ENCODE measurements at regions not wholly inside any gene's neighbourhood (a gene's known extent, or its start where the extent isn't known, plus 50 kb on each side); places are given as distances from the start of the nearest gene placed in this dataset.
A peak's percentile ranks its signal among the peaks of the same experiment; 100 is the strongest.
"Not testable (repeated sequence)": the region's sequence is repeated elsewhere in the genome, so short reads cannot be mapped to it uniquely, and the experiment has no call there.

DNA sequence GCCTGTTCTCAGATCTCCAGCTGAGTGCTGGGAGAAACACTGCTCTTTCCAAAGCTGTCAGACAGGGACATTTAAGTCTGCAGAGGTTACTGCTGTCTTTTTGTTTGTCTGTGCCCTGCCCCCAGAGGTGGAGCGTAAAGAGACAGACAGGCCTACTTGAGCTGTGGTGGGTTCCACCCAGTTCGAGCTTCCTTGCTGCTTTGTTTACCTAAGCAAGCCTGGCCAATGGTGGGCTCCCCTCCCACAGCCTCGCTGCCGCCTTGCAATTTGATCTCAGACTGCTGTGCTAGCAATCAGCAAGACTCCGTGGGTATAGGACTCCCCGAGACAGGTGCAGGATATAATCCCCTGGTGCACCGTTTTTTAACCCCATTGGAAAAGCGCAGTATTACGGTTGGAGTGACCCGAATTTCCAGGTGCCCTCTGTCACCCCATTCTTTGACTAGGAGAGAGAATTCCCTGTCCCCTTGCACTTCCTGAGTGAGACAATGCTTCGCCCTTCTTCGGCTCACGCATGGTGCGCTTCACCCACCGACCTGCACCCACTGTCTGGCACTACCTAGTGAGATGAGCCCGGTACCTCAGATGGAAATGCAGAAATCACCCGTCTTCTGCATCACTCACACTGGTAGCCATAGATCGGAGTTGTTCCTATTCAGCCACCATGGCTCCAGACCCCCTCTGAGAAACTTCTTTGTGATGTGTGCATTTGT, 650.3 kb upstream of the ALG10B start:
- no peaks in the 10 kb centered on the region for H3K4me1 Mint-ChIP-seq (ENCODE audit: low read depth, unreplicated experiment)
- intact Hi-C loops (cut with micrococcal nuclease; ENCODE audit: unreplicated experiment) = no loop called here
- H3K4me3 Mint-ChIP-seq (ENCODE audit: unreplicated experiment) = no peak overlapping the region
- TF ChIP-seq, protein P1, sequence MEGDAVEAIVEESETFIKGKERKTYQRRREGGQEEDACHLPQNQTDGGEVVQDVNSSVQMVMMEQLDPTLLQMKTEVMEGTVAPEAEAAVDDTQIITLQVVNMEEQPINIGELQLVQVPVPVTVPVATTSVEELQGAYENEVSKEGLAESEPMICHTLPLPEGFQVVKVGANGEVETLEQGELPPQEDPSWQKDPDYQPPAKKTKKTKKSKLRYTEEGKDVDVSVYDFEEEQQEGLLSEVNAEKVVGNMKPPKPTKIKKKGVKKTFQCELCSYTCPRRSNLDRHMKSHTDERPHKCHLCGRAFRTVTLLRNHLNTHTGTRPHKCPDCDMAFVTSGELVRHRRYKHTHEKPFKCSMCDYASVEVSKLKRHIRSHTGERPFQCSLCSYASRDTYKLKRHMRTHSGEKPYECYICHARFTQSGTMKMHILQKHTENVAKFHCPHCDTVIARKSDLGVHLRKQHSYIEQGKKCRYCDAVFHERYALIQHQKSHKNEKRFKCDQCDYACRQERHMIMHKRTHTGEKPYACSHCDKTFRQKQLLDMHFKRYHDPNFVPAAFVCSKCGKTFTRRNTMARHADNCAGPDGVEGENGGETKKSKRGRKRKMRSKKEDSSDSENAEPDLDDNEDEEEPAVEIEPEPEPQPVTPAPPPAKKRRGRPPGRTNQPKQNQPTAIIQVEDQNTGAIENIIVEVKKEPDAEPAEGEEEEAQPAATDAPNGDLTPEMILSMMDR (IDR thresholded peaks at IDR 0.05; ENCODE audit: insufficient read depth in 1 of 2, low read depth in 1 of 2, low read length in 1 of 2, severe bottlenecking in 1 of 2, unreplicated experiment in 1 of 2) = no peak
- ChIA-PET CTCF (no interaction called here), POLR2A (no interaction called here)
- no peaks in the 10 kb centered on the region for H3K36me3 Mint-ChIP-seq (ENCODE audit: insufficient read depth, unreplicated experiment)
- peak in 1 of 2 experiments; percentile 17 for DNase-seq
- no peaks in the 10 kb centered on the region for H3K36me3 ChIP-seq (ENCODE audit: control insufficient read depth, insufficient read depth, low read length)
- no peaks in the 10 kb centered on the region for H3K27me3 ChIP-seq (replicated peaks; ENCODE audit: control insufficient read depth, insufficient read depth, low read length)
- no peak overlapping the region for H3K4me3 ChIP-seq (ENCODE audit: low read depth, low read length)
- H3K27me3 Mint-ChIP-seq (ENCODE audit: insufficient read depth, unreplicated experiment) = no peaks in the 10 kb centered on the region
- no peaks in the 10 kb centered on the region for H3K4me1 ChIP-seq
- no peaks in the 10 kb centered on the region for H3K9me3 ChIP-seq
- no peak overlapping the region for H3K27ac Mint-ChIP-seq (ENCODE audit: unreplicated experiment)
- peaks cover 20% of the 10 kb centered on the region for H3K9me3 Mint-ChIP-seq (ENCODE audit: unreplicated experiment)
- no TSS peak for BruUV-seq (replicated peaks)

- BruUV-seq (replicated peaks); H3K27me3 ChIP-seq (replicated peaks; ENCODE audit: control insufficient read depth, insufficient read depth, low read length); intact Hi-C loops (cut with micrococcal nuclease; ENCODE audit: unreplicated experiment); H3K4me3 ChIP-seq (ENCODE audit: low read depth, low read length); H3K4me3 Mint-ChIP-seq (ENCODE audit: unreplicated experiment); POLR2A ChIA-PET; DNase-seq; H3K4me1 Mint-ChIP-seq (ENCODE audit: low read depth, unreplicated experiment); H3K4me1 ChIP-seq; H3K36me3 ChIP-seq (ENCODE audit: control insufficient read depth, insufficient read depth, low read length); H3K27ac Mint-ChIP-seq (ENCODE audit: unreplicated experiment); H3K9me3 ChIP-seq; H3K27me3 Mint-ChIP-seq (ENCODE audit: insufficient read depth, unreplicated experiment); CTCF ChIA-PET; H3K36me3 Mint-ChIP-seq (ENCODE audit: insufficient read depth, unreplicated experiment): not testable (repeated sequence)
- peaks cover 20% of the 10 kb centered on the region for H3K9me3 Mint-ChIP-seq (ENCODE audit: unreplicated experiment)
Observed at GRCh38 chr12:37668557-37668956, 648.0 kb upstream of the ALG10B start.

DNA sequence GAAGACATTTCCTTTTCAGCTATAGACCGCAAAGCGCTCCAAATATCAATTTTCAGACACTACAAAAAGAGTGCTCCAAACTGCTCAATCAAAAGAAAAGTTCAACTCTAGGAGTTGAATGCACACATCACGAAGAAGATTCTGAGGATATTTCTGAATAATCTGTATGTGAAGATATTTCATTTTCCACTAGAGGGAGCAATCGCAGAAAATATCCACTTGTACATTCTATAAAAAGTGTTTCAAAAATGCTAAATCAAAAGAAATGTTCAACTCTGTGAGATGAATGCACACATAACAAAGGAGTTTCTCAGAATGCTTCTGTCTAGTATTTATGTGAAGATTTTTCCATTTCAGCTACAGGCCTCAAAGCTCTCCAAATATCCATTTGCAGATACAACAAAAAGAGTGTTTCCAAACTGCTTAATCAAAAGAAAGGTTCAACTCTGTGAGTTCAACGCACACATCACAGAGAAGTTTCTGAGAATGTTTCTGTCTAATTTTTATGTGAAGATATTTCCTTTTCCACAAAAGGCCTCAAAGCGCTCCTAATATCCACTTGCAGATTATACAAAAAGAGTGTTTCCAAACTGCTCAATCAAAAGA, 643.8 kb upstream of the ALG10B start:
- no peaks in the 10 kb centered on the region for H3K9me3 ChIP-seq
- no peaks in the 10 kb centered on the region for H3K36me3 ChIP-seq (ENCODE audit: control insufficient read depth, insufficient read depth, low read length)
- H3K4me1 ChIP-seq = no peaks in the 10 kb centered on the region
- no peak for DNase-seq
- CTCF ChIA-PET = no interaction called here
- intact Hi-C loops (cut with micrococcal nuclease; ENCODE audit: unreplicated experiment) = loop anchor here (1.0 kb wide), 1 partner anchor 644 kb away; the partner anchor contains the start of gene ALG10B
- Mint-ChIP-seq H3K27me3 (ENCODE audit: insufficient read depth, unreplicated experiment) (no peaks in the 10 kb centered on the region), H3K4me1 (ENCODE audit: low read depth, unreplicated experiment) (no peaks in the 10 kb centered on the region), H3K9me3 (ENCODE audit: unreplicated experiment) (no peaks in the 10 kb centered on the region), H3K4me3 (ENCODE audit: unreplicated experiment) (no peak overlapping the region), H3K36me3 (ENCODE audit: insufficient read depth, unreplicated experiment) (no peaks in the 10 kb centered on the region), H3K27ac (ENCODE audit: unreplicated experiment) (no peak overlapping the region)
- TF ChIP-seq, protein P1 (IDR thresholded peaks at IDR 0.05; ENCODE audit: insufficient read depth in 1 of 2, low read depth in 1 of 2, low read length in 1 of 2, severe bottlenecking in 1 of 2, unreplicated experiment in 1 of 2) = peak; percentile 17 to 33
- H3K27me3 ChIP-seq (replicated peaks; ENCODE audit: control insufficient read depth, insufficient read depth, low read length) = no peaks in the 10 kb centered on the region
- no peak overlapping the region for H3K4me3 ChIP-seq (ENCODE audit: low read depth, low read length)
- POLR2A ChIA-PET = no interaction called here
- BruUV-seq (replicated peaks) = no TSS peak
